ENCODE measurements at regions not wholly inside any gene's neighbourhood (a gene's known extent, or its start where the extent isn't known, plus 50 kb on each side); places are given as distances from the start of the nearest gene placed in this dataset.

DNA sequence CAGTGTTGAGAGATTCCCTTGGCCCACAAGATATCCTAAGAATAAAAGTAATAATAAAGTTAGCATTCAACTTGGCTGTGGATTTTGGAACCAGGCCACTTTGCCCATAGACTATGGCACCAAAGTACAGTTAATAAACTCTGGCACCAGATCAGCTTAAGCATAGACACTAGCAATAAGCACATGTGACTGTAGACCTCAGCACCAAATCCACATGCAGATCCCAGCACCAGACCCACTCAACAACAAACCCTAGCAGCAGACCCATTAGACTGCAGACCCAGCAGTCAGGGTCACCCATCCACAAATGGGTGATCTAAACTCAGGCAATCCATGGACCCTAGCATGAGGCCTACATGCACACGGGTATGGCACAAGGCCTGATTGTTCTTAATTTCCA is 384.8 kb upstream of the CADM2 start:
- H3K4me3 ChIP-seq: no peak overlapping the region
- TF ChIP-seq TP53 (CRISPR knock-in tag; IDR thresholded peaks at IDR 0.05): no peak
- TF ChIP-seq HOXB13 (CRISPR knock-in tag; IDR thresholded peaks at IDR 0.05; ENCODE audit: low read depth): no peak
- TF ChIP-seq BHLHE40 (IDR thresholded peaks at IDR 0.05; ENCODE audit: low read depth, low read length): no peak
- no peak for TF ChIP-seq ZFP36 (IDR thresholded peaks at IDR 0.05; ENCODE audit: borderline replicate concordance, partially characterized antibody)
- no peak for TF ChIP-seq MYC (IDR thresholded peaks at IDR 0.05; ENCODE audit: borderline replicate concordance, low read length)
- TF ChIP-seq HDAC2 (IDR thresholded peaks at IDR 0.05): no peak
- TF ChIP-seq CEBPB (IDR thresholded peaks at IDR 0.05): no peak
- no peak for TF ChIP-seq CHD4 (IDR thresholded peaks at IDR 0.05; ENCODE audit: borderline replicate concordance)
- TF ChIP-seq SREBF2 (IDR thresholded peaks at IDR 0.05): no peak
- no peak for TF ChIP-seq HOXA7 (CRISPR knock-in tag; IDR thresholded peaks at IDR 0.05)
- no peak for TF ChIP-seq POLR2A (IDR thresholded peaks at IDR 0.05; ENCODE audit: low read length)
- TF ChIP-seq, protein P1, sequence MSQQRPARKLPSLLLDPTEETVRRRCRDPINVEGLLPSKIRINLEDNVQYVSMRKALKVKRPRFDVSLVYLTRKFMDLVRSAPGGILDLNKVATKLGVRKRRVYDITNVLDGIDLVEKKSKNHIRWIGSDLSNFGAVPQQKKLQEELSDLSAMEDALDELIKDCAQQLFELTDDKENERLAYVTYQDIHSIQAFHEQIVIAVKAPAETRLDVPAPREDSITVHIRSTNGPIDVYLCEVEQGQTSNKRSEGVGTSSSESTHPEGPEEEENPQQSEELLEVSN (IDR thresholded peaks at IDR 0.05; ENCODE audit: borderline replicate concordance, low read depth): no peak
- TF ChIP-seq, protein P2, sequence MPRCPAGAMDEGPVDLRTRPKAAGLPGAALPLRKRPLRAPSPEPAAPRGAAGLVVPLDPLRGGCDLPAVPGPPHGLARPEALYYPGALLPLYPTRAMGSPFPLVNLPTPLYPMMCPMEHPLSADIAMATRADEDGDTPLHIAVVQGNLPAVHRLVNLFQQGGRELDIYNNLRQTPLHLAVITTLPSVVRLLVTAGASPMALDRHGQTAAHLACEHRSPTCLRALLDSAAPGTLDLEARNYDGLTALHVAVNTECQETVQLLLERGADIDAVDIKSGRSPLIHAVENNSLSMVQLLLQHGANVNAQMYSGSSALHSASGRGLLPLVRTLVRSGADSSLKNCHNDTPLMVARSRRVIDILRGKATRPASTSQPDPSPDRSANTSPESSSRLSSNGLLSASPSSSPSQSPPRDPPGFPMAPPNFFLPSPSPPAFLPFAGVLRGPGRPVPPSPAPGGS (IDR thresholded peaks at IDR 0.05): no peak
- TF ChIP-seq PBX3 (IDR thresholded peaks at IDR 0.05): no peak
- TF ChIP-seq MAZ (IDR thresholded peaks at IDR 0.05; ENCODE audit: borderline replicate concordance, low read depth, low read length): no peak
- no peak for TF ChIP-seq KDM5A (IDR thresholded peaks at IDR 0.05)
- TF ChIP-seq EHMT2 (IDR thresholded peaks at IDR 0.05; ENCODE audit: low read depth): no peak
- TF ChIP-seq POLR2AphosphoS2 (conservative IDR thresholded peaks at IDR 0.05; ENCODE audit: low read length): no peak
- FAIRE-seq (no peak), DNase-seq (ENCODE audit: low read depth in 1 of 2, low spot score in 1 of 2) (no peak), ATAC-seq (no peak)
- H3K4me1 ChIP-seq: no peaks in the 10 kb centered on the region
- 29% methylated on average over 1 of the region's 1 CpG for whole genome bisulfite sequencing (ENCODE audit: missing lambda C conversion rate)
- H3K9me3 ChIP-seq: no peaks in the 10 kb centered on the region
- CTCF ChIA-PET: no interaction called here
- POLR2A ChIA-PET: no interaction called here
- no peak overlapping the region for H3K4me2 ChIP-seq
- no peak overlapping the region for H3K27ac ChIP-seq

DNA sequence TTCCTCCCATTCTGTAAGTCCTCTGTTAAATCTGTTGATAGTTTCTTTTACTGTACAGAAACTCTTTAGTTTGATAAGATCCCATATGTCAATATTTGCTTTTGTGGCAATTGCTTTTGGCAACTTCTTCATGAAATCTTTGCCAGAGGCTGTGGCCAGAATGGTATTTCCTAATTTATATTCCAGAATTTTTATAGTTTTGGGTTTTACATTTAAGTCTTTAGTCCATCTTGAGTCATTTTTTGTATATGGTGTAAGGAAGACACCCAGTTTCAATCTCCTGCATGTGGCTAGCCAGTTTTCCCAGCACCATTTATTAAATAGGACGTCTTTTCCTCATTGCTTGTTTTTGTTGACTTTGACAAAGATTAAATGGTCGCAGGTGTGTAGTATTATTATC is 372.4 kb upstream of the CADM2 start:
- Histone ChIP-seq H3K4me1 (no peaks in the 10 kb centered on the region), H3K27ac (no peak overlapping the region), H3K9me3 (no peaks in the 10 kb centered on the region), H3K4me3 (no peak overlapping the region), H3K4me2 (no peak overlapping the region)
- 5% methylated on average over 2 of the region's 2 CpGs for WGBS (ENCODE audit: missing lambda C conversion rate)
- no peak for ATAC-seq
- TF ChIP-seq, protein P3, sequence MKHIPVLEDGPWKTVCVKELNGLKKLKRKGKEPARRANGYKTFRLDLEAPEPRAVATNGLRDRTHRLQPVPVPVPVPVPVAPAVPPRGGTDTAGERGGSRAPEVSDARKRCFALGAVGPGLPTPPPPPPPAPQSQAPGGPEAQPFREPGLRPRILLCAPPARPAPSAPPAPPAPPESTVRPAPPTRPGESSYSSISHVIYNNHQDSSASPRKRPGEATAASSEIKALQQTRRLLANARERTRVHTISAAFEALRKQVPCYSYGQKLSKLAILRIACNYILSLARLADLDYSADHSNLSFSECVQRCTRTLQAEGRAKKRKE (CRISPR knock-in tag; IDR thresholded peaks at IDR 0.05; ENCODE audit: low read depth): no peak
- TF ChIP-seq HMGXB4 (CRISPR knock-in tag; IDR thresholded peaks at IDR 0.05; ENCODE audit: borderline replicate concordance): no peak
- TF ChIP-seq HOXA7 (CRISPR knock-in tag; IDR thresholded peaks at IDR 0.05): no peak
- TF ChIP-seq, protein P4, sequence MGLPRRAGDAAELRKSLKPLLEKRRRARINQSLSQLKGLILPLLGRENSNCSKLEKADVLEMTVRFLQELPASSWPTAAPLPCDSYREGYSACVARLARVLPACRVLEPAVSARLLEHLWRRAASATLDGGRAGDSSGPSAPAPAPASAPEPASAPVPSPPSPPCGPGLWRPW (IDR thresholded peaks at IDR 0.05): no peak
- no peak for TF ChIP-seq CHD2 (IDR thresholded peaks at IDR 0.05; ENCODE audit: low read length, partially characterized antibody)
- no peak for TF ChIP-seq KDM5A (IDR thresholded peaks at IDR 0.05)
- no peak for TF ChIP-seq RFX5 (IDR thresholded peaks at IDR 0.05)
- TF ChIP-seq, protein P5, sequence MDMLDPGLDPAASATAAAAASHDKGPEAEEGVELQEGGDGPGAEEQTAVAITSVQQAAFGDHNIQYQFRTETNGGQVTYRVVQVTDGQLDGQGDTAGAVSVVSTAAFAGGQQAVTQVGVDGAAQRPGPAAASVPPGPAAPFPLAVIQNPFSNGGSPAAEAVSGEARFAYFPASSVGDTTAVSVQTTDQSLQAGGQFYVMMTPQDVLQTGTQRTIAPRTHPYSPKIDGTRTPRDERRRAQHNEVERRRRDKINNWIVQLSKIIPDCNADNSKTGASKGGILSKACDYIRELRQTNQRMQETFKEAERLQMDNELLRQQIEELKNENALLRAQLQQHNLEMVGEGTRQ (IDR thresholded peaks at IDR 0.05): no peak
- no peak for TF ChIP-seq TP53 (CRISPR knock-in tag; IDR thresholded peaks at IDR 0.05)
- TF ChIP-seq HOXB13 (CRISPR knock-in tag; IDR thresholded peaks at IDR 0.05; ENCODE audit: low read depth): no peak
- no peak for TF ChIP-seq CEBPB (IDR thresholded peaks at IDR 0.05)
- TF ChIP-seq RARB (CRISPR knock-in tag; IDR thresholded peaks at IDR 0.05): no peak
- no peak for TF ChIP-seq HDAC2 (IDR thresholded peaks at IDR 0.05)
- TF ChIP-seq CBX2 (IDR thresholded peaks at IDR 0.05; ENCODE audit: borderline replicate concordance, low read depth): no peak
- TF ChIP-seq, protein P6, sequence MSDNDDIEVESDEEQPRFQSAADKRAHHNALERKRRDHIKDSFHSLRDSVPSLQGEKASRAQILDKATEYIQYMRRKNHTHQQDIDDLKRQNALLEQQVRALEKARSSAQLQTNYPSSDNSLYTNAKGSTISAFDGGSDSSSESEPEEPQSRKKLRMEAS (IDR thresholded peaks at IDR 0.05): no peak
- no peak for TF ChIP-seq ESRRA (IDR thresholded peaks at IDR 0.05; ENCODE audit: borderline replicate concordance, low read length)
- TF ChIP-seq RAD21 (conservative IDR thresholded peaks at IDR 0.05 in 1 of 2, IDR thresholded peaks at IDR 0.05 in 1 of 2): no peak
- no peak for TF ChIP-seq FOSL2 (IDR thresholded peaks at IDR 0.05)
- no peak for TF ChIP-seq FOSL2 (CRISPR knock-in tag; IDR thresholded peaks at IDR 0.05)
- ChIA-PET CTCF (no interaction called here), POLR2A (no interaction called here)
- no peak for DNase-seq (ENCODE audit: low read depth in 1 of 2, low spot score in 1 of 2)
- no peak for FAIRE-seq

Data from A549 (cell line).